Neuronal stem cell (in vitro differentiated cells): ENCODE measurements at regions not wholly inside any gene's neighbourhood (a gene's known extent, or its start where the extent isn't known, plus 50 kb on each side); places are given as distances from the start of the nearest gene placed in this dataset.

ENCODE experiments used
- DNase-seq: peaks from one replicate; pipeline ENCODE4 v3.0.0-alpha.2; 2013; ENCODE audit warnings: low spot score
- H2AFZ ChIP-seq: one replicate; pipeline ENCODE4 v1.6.1; 2013; ENCODE audit warnings: mild to moderate bottlenecking, low read length, inconsistent platforms
- H2AK5ac ChIP-seq: 2 replicates; pipeline ENCODE4 v1.6.1; 2013; ENCODE audit warnings: low read depth, mild to moderate bottlenecking, inconsistent platforms, low read length, moderate library complexity, mixed read lengths
- H2BK120ac ChIP-seq: 2 replicates; pipeline ENCODE4 v1.6.1; 2013; ENCODE audit warnings: low read depth, mild to moderate bottlenecking, inconsistent platforms, low read length, moderate library complexity, mixed read lengths
- H2BK12ac ChIP-seq: one replicate; pipeline ENCODE4 v1.6.1; 2013; ENCODE audit warnings: low read length, inconsistent platforms
- H2BK15ac ChIP-seq: 2 replicates; pipeline ENCODE4 v1.6.1; 2013; ENCODE audit warnings: mild to moderate bottlenecking, low read length, inconsistent platforms, mixed read lengths
- H2BK5ac ChIP-seq: one replicate; pipeline ENCODE4 v1.6.1; 2013; ENCODE audit warnings: inconsistent platforms, mild to moderate bottlenecking, low read length, moderate library complexity
- H3K14ac ChIP-seq: one replicate; pipeline ENCODE4 v1.6.1; 2013; ENCODE audit warnings: low read length, inconsistent platforms
- H3K18ac ChIP-seq: 2 replicates; pipeline ENCODE4 v1.6.1; 2013; ENCODE audit warnings: low read length, inconsistent platforms
- H3K23ac ChIP-seq: 2 replicates; pipeline ENCODE4 v1.6.1; 2013; ENCODE audit warnings: low read depth, mild to moderate bottlenecking, mixed read lengths, low read length, inconsistent platforms; ENCODE audit not compliant: poor library complexity
- H3K27ac ChIP-seq: replicated peaks from 3 replicates; pipeline ENCODE4 v1.5.1; 2013; ENCODE audit warnings: low read length, inconsistent platforms
- H3K27me3 ChIP-seq, 3 experiments: 2 replicates each; pipeline ENCODE4 v1.6.1; 2013; ENCODE audit warnings: low read length in 3 of 3, mild to moderate bottlenecking in 2 of 3, inconsistent platforms in 1 of 3, low read depth in 1 of 3, mixed read lengths in 1 of 3, moderate library complexity in 1 of 3; ENCODE audit not compliant: control insufficient read depth in 3 of 3, insufficient read depth in 3 of 3
- H3K36me3 ChIP-seq, 2 donors: replicated peaks in 1 of 2; 2 replicates each; pipeline ENCODE4 v1.6.1; 2013; ENCODE audit warnings: low read length in 2 of 2; ENCODE audit not compliant: control insufficient read depth in 2 of 2, insufficient read depth in 2 of 2
- H3K4ac ChIP-seq: 2 replicates; pipeline ENCODE4 v1.6.1; 2013; ENCODE audit warnings: inconsistent platforms, mild to moderate bottlenecking, low read length, moderate library complexity
- H3K4me1 ChIP-seq, 2 donors: 1 replicate in 1 of 2; 2 replicates in 1 of 2; pipeline ENCODE4 v1.6.1; 2013; ENCODE audit warnings: low read length in 2 of 2, low read depth in 1 of 2; ENCODE audit not compliant: control insufficient read depth in 2 of 2, insufficient read depth in 1 of 2
- H3K4me2 ChIP-seq: one replicate; pipeline ENCODE4 v1.6.1; 2013; ENCODE audit warnings: mild to moderate bottlenecking, low read length, inconsistent platforms; ENCODE audit not compliant: insufficient read depth, poor library complexity, severe bottlenecking
- H3K4me3 ChIP-seq, 2 donors: 2 replicates each; pipeline ENCODE4 v1.5.1; 2013; ENCODE audit warnings: low read length in 2 of 2, mild to moderate bottlenecking in 2 of 2, inconsistent platforms in 1 of 2, moderate library complexity in 1 of 2
- H3K79me1 ChIP-seq: one replicate; pipeline ENCODE4 v1.6.1; 2013; ENCODE audit warnings: low read depth, mild to moderate bottlenecking, inconsistent platforms, low read length, moderate library complexity
- H3K9ac ChIP-seq: one replicate; pipeline ENCODE4 v1.6.1; 2013; ENCODE audit warnings: mild to moderate bottlenecking, low read depth, low read length, inconsistent platforms; ENCODE audit not compliant: poor library complexity
- H3K9me3 ChIP-seq, 2 donors: replicated peaks in 1 of 2; 2 replicates each; pipeline versions ENCODE3 to v1.6.1; 2013; ENCODE audit warnings: low read length in 2 of 2, mild to moderate bottlenecking in 2 of 2, inconsistent platforms in 1 of 2, low read depth in 1 of 2, mixed read lengths in 1 of 2, moderate library complexity in 1 of 2; ENCODE audit not compliant: control insufficient read depth in 2 of 2, insufficient read depth in 1 of 2
- H4K8ac ChIP-seq: one replicate; pipeline ENCODE4 v1.6.1; 2013; ENCODE audit warnings: low read depth, mild to moderate bottlenecking, inconsistent platforms, low read length, moderate library complexity
- H4K91ac ChIP-seq: one replicate; pipeline ENCODE4 v1.6.1; 2013; ENCODE audit warnings: low read length, low read depth, mild to moderate bottlenecking, inconsistent platforms; ENCODE audit not compliant: poor library complexity
- WGBS, 2 donors: extraction: QIAGEN DNeasy Blood & Tissue Kit; methylation state at CpG; one replicate each; pipeline ENCODE4 v1.1.7; 2013; ENCODE audit warnings: missing lambda C conversion rate in 2 of 2, mixed read lengths in 1 of 2; ENCODE audit not compliant: insufficient read length in 2 of 2, insufficient replicate concordance in 1 of 2; ENCODE audit errors: extremely low coverage in 2 of 2; 5-methylcytosine and 5-hydroxymethylcytosine counted together

DNA sequence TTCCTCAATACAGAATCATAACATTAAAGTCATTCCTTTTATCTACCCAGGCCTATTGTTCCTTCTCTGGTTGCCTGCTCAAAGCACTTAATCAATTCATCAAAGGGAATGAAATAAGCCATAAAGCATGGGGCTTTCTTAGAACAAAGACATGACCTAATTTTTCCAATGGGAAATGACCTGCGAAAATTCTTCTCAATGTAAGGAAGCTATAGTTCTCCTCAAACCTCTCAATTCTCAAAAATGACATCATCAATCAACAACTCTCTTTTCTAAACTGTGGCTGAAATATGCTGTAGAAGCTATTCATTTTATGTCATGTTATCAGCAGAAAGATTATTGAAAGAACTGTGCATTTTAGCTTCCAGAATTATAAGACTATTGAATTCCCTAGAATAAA lies 116.0 kb upstream of the PTPRR start:
- no peak overlapping the region for H2BK120ac ChIP-seq
- H3K27ac ChIP-seq, result no peak overlapping the region
- no peak overlapping the region for H3K23ac ChIP-seq
- no peak overlapping the region for H3K9ac ChIP-seq
- no peaks in the 10 kb centered on the region for H3K9me3 ChIP-seq
- no peak overlapping the region for H2BK5ac ChIP-seq
- no peaks in the 10 kb centered on the region for H3K4me1 ChIP-seq
- no peak overlapping the region for H3K18ac ChIP-seq
- no peaks in the 10 kb centered on the region for H3K79me1 ChIP-seq
- H3K4ac ChIP-seq, result no peak overlapping the region
- no peak overlapping the region for H2BK15ac ChIP-seq
- no peak overlapping the region for H2AK5ac ChIP-seq
- no peak overlapping the region for H2AFZ ChIP-seq
- H3K36me3 ChIP-seq, result no peaks in the 10 kb centered on the region
- H4K8ac ChIP-seq, result no peak overlapping the region
- H4K91ac ChIP-seq, result no peak overlapping the region
- WGBS, 2 donors, result no CpG with 5 or more reads among the region's 1 CpG
- no peaks in the 10 kb centered on the region for H3K27me3 ChIP-seq
- no peak overlapping the region for H2BK12ac ChIP-seq
- no peak overlapping the region for H3K4me3 ChIP-seq
- no peak overlapping the region for H3K4me2 ChIP-seq
- H3K14ac ChIP-seq, result no peak overlapping the region
- no peak for DNase-seq

GRCh38 chr12:71032933-71033332 lies 112.4 kb upstream of the PTPRR start:
- no peak for DNase-seq
- Histone ChIP-seq H3K79me1 (no peaks in the 10 kb centered on the region), H3K4me2 (no peak overlapping the region), H2BK15ac (no peak overlapping the region), H3K23ac (no peak overlapping the region), H2BK120ac (no peak overlapping the region), H2AFZ (no peak overlapping the region), H3K27me3 (no peaks in the 10 kb centered on the region), H3K9me3 (no peaks in the 10 kb centered on the region), H3K14ac (no peak overlapping the region), H4K91ac (no peak overlapping the region), H4K8ac (no peak overlapping the region), H2BK12ac (no peak overlapping the region), H2BK5ac (no peak overlapping the region), H3K18ac (no peak overlapping the region), H3K4ac (no peak overlapping the region), H3K4me1 (no peaks in the 10 kb centered on the region), H3K36me3 (no peaks in the 10 kb centered on the region), H3K27ac (no peak overlapping the region), H3K4me3 (no peak overlapping the region), H2AK5ac (no peak overlapping the region), H3K9ac (no peak overlapping the region)
- WGBS, 2 donors, result no CpG with 5 or more reads among the region's 4 CpGs

DNA sequence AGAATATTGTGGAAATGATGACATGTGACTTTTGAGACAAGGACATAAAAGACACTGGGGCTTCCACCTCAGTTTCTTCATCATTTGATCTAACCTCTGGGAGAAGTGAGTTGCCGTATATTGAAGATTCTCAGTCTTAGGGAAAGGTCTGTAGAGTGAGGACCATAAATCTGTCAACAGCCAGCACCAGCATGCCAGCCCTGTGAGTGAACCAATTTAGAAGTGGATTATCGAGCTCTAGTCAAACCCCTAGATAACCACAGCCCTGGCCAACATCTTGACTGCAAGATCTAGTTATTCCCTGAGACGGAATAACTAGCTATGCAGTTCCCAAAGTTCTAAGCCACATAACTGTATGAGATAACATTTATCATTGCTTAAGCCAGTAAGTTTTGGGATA lies 108.8 kb upstream of the PTPRR start:
- no peak overlapping the region for H3K27ac ChIP-seq
- no peaks in the 10 kb centered on the region for H3K79me1 ChIP-seq
- no peak overlapping the region for H3K18ac ChIP-seq
- H2BK120ac ChIP-seq, result no peak overlapping the region
- H3K27me3 ChIP-seq, result peaks cover 0 to 3% (median 0%) of the 10 kb centered on the region in 3 experiments
- no peak overlapping the region for H4K91ac ChIP-seq
- H2AFZ ChIP-seq, result no peak overlapping the region
- H2BK12ac ChIP-seq, result no peak overlapping the region
- no peak overlapping the region for H3K14ac ChIP-seq
- no peak overlapping the region for H3K4me2 ChIP-seq
- no peak overlapping the region for H4K8ac ChIP-seq
- H3K36me3 ChIP-seq, result no peaks in the 10 kb centered on the region
- no CpG with 5 or more reads among the region's 3 CpGs for WGBS, 2 donors
- no peaks in the 10 kb centered on the region for H3K9me3 ChIP-seq
- H3K4ac ChIP-seq, result no peak overlapping the region
- H3K23ac ChIP-seq, result no peak overlapping the region
- H3K4me1 ChIP-seq, result no peaks in the 10 kb centered on the region
- H2BK5ac ChIP-seq, result no peak overlapping the region
- H3K4me3 ChIP-seq, result no peak overlapping the region
- H2BK15ac ChIP-seq, result no peak overlapping the region
- DNase-seq, result no peak
- no peak overlapping the region for H3K9ac ChIP-seq
- no peak overlapping the region for H2AK5ac ChIP-seq

- Histone ChIP-seq H4K91ac (no peak overlapping the region), H3K23ac (no peak overlapping the region), H3K79me1 (no peaks in the 10 kb centered on the region), H3K4ac (no peak overlapping the region), H3K27ac (no peak overlapping the region), H3K18ac (no peak overlapping the region), H3K9ac (no peak overlapping the region), H2BK120ac (no peak overlapping the region), H4K8ac (no peak overlapping the region), H2BK12ac (no peak overlapping the region), H3K36me3 (no peaks in the 10 kb centered on the region), H3K14ac (no peak overlapping the region), H3K27me3 (peaks cover 0 to 3% (median 0%) of the 10 kb centered on the region in 3 experiments), H2BK15ac (no peak overlapping the region), H2AK5ac (no peak overlapping the region), H3K4me1 (no peaks in the 10 kb centered on the region), H2BK5ac (no peak overlapping the region), H3K4me3 (no peak overlapping the region), H3K4me2 (no peak overlapping the region), H2AFZ (no peak overlapping the region), H3K9me3 (no peaks in the 10 kb centered on the region)
- WGBS, 2 donors, result no CpG with 5 or more reads among the region's 7 CpGs
- no peak for DNase-seq
Measured at GRCh38 chr12:71027856-71028255, 107.3 kb upstream of the PTPRR start.
